Upper lobe of left lung (tissue), 6 donors: ENCODE measurements at regions not wholly inside any gene's neighbourhood (a gene's known extent, or its start where the extent isn't known, plus 50 kb on each side); places are given as distances from the start of the nearest gene placed in this dataset.

ENCODE experiments used
- ATAC-seq, 2 donors: fragments of 200-7000 bp; cut with Tn5 transposase; one replicate each; pipeline ENCODE4 v1.9.1; 2022; ENCODE audit warnings: mild to moderate bottlenecking in 2 of 2, moderate library complexity in 2 of 2; ENCODE audit not compliant: low FRiP score in 2 of 2
- DNase-seq, 2 donors: peaks; one replicate each; pipeline ENCODE4 v3.0.0-alpha.2; 2019 to 2020
- H3K27ac ChIP-seq, 4 donors: fragments of 200-600 bp; sonication (generic); one replicate each; pipeline ENCODE4 v1.5.1; 2016 to 2019
- H3K27me3 ChIP-seq, 4 donors: fragments of 200-600 bp; sonication (generic); one replicate each; pipeline ENCODE4 v1.5.1; 2017 to 2019
- H3K36me3 ChIP-seq, 4 donors: fragments of 200-600 bp; sonication (generic); one replicate each; pipeline ENCODE4 v1.5.1; 2016 to 2019
- H3K4me1 ChIP-seq, 4 donors: fragments of 200-600 bp; sonication (generic); one replicate each; pipeline ENCODE4 v1.5.1; 2018 to 2019
- H3K4me3 ChIP-seq, 4 donors: fragments of 200-600 bp; sonication (generic); one replicate each; pipeline ENCODE4 v1.5.1; 2017 to 2019; ENCODE audit warnings: mild to moderate bottlenecking in 2 of 4, moderate library complexity in 1 of 4
- H3K9me3 ChIP-seq, 4 donors: fragments of 200-600 bp; sonication (generic); one replicate each; pipeline ENCODE4 v1.5.1; 2018 to 2019
- CTCF ChIP-seq, 6 experiments: fragments of 450-650 bp in 4 of 6; fragments of 200-600 bp in 2 of 6; sonication (generic) in 2 of 6; IDR thresholded peaks; one replicate each; pipeline ENCODE4 v1.5.1; 2016 to 2019; ENCODE audit warnings: antibody characterized with exemption in 6 of 6
- EP300 ChIP-seq, 4 donors: sonication (generic); formaldehyde crosslinking; IDR thresholded peaks; one replicate each; pipeline ENCODE4 v1.5.1; 2017; ENCODE audit warnings: antibody characterized with exemption in 4 of 4, control low read depth in 2 of 4
- POLR2A ChIP-seq, 4 donors: fragments of 450-650 bp; IDR thresholded peaks; one replicate each; pipeline ENCODE4 v1.5.1; 2016 to 2017; ENCODE audit warnings: antibody characterized with exemption in 4 of 4, mild to moderate bottlenecking in 2 of 4
- POLR2AphosphoS5 ChIP-seq, 2 donors: sonication (generic); formaldehyde crosslinking; IDR thresholded peaks; one replicate each; pipeline ENCODE4 v1.5.1; 2017; ENCODE audit warnings: antibody characterized with exemption in 2 of 2
- WGBS, 2 donors: methylation state at CpG; one replicate each; pipeline ENCODE4 v1.1.5; 2017 to 2018; 5-methylcytosine and 5-hydroxymethylcytosine counted together
- donor health status: DM: no; HTN: no; CAD: no; lungs with moderate emphysema.
- donor health status: DM: no; HTN: yes; CAD: no; lungs with severe emphysema.

- Histone ChIP-seq H3K9me3 (no peaks in the 10 kb centered on the region), H3K36me3 (no peaks in the 10 kb centered on the region), H3K4me3 (no peak overlapping the region), H3K27ac (no peak overlapping the region), H3K27me3 (no peaks in the 10 kb centered on the region), H3K4me1 (no peaks in the 10 kb centered on the region)
- WGBS, 2 donors, result 81 to 82% methylated on average over 4 of the region's 4 CpGs
- no peak for DNase-seq
- no peak for ATAC-seq
- TF ChIP-seq CTCF (IDR thresholded peaks at IDR 0.05) (no peak), EP300 (IDR thresholded peaks at IDR 0.05) (no peak), POLR2AphosphoS5 (IDR thresholded peaks at IDR 0.05) (no peak), POLR2A (IDR thresholded peaks at IDR 0.05) (no peak)
Observed at GRCh38 chr6:93886416-93886815, 467.1 kb upstream of the EPHA7 start.

DNA sequence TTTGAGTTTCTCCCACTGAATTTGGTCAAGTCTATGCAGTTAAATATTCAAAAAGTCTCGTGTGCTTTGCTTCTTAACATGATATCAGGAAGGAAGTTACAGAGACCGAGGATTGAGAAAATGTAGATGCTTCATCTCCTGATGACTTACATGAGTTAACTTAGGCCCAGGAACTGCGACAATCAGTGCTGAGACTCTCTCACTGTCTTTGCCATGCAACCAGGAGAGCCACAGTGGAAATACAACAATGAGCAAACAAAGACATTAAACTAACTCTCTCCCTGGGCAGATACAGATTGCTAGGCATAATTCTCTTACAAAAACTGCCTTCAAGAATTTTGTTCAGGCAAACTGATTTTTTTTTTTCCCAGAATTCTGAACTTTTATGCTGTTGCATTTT is 440.6 kb upstream of the EPHA7 start:
- H3K27me3 ChIP-seq, result no peaks in the 10 kb centered on the region
- WGBS, 2 donors, result 57 to 65% methylated on average over 3 of the region's 3 CpGs
- H3K9me3 ChIP-seq, result no peaks in the 10 kb centered on the region
- TF ChIP-seq POLR2A (IDR thresholded peaks at IDR 0.05) (no peak), CTCF (IDR thresholded peaks at IDR 0.05) (no peak), EP300 (IDR thresholded peaks at IDR 0.05) (no peak), POLR2AphosphoS5 (IDR thresholded peaks at IDR 0.05) (no peak)
- H3K36me3 ChIP-seq, result no peaks in the 10 kb centered on the region
- ATAC-seq (no peak), DNase-seq (no peak)
- H3K4me1 ChIP-seq, result no peaks in the 10 kb centered on the region
- H3K4me3 ChIP-seq, result no peak overlapping the region
- no peak overlapping the region for H3K27ac ChIP-seq

DNA sequence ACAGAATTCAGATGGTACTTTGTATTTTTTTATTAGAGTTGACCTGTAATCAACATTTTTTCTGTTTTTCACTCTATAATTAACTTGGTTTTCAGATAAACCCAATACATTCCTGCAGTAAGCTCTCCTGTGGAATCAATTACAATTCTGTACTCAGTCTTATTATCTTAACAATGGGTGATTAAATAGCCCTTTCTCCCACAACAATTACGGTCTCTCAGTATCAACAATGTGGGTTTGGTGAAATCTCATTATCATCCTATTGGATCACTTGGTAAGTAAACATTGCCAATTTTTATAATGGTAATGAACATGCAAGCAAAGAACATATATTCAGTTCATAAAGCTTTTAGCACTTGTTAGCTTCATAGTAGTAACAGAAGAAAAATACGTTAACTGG is 438.9 kb upstream of the EPHA7 start:
- no peak for TF ChIP-seq POLR2A (IDR thresholded peaks at IDR 0.05)
- no peak for TF ChIP-seq CTCF (IDR thresholded peaks at IDR 0.05)
- no peak for TF ChIP-seq POLR2AphosphoS5 (IDR thresholded peaks at IDR 0.05)
- TF ChIP-seq EP300 (IDR thresholded peaks at IDR 0.05), result no peak
- Histone ChIP-seq H3K36me3 (no peaks in the 10 kb centered on the region), H3K4me1 (no peaks in the 10 kb centered on the region), H3K27ac (no peak overlapping the region), H3K4me3 (no peak overlapping the region), H3K27me3 (no peaks in the 10 kb centered on the region), H3K9me3 (no peaks in the 10 kb centered on the region)
- ATAC-seq, result no peak
- DNase-seq, result no peak
- 91 to 96% methylated on average over 2 of the region's 2 CpGs for WGBS, 2 donors

DNA sequence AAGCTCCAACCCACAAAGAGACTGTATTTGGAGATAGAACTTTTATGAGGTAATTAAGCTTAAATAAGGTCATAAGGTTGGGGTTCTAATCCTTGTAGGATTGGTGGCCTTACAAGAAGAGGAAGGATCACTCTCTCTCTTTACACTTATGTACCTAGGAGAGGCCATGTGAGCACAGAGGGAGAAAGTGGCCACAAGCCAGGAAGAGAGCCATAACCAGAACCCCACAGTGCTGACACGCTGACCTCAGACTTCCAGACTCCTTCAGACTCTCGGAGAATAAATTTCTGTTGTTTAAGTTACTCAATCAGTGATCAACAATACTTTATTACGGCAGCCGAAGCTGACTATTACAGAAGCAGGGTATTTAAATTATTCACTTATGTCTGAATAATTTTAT is 430.5 kb upstream of the EPHA7 start:
- H3K4me1 ChIP-seq, result no peaks in the 10 kb centered on the region
- H3K27ac ChIP-seq, result no peak overlapping the region
- H3K27me3 ChIP-seq, result no peaks in the 10 kb centered on the region
- TF ChIP-seq EP300 (IDR thresholded peaks at IDR 0.05), result no peak
- WGBS, 2 donors, result 66 to 67% methylated on average over 4 of the region's 4 CpGs
- H3K4me3 ChIP-seq, result no peak overlapping the region
- ATAC-seq (no peak), DNase-seq (no peak)
- H3K36me3 ChIP-seq, result no peaks in the 10 kb centered on the region
- H3K9me3 ChIP-seq, result no peaks in the 10 kb centered on the region

GRCh38 chr6:93848031-93848742 is 428.8 kb upstream of the EPHA7 start:
- DNase-seq (no peak), ATAC-seq (no peak)
- Histone ChIP-seq H3K4me3 (no peak overlapping the region), H3K9me3 (no peaks in the 10 kb centered on the region), H3K27me3 (no peaks in the 10 kb centered on the region), H3K4me1 (no peaks in the 10 kb centered on the region), H3K27ac (no peak overlapping the region), H3K36me3 (no peaks in the 10 kb centered on the region)
- no peak for TF ChIP-seq EP300 (IDR thresholded peaks at IDR 0.05)
- no peak for TF ChIP-seq POLR2AphosphoS5 (IDR thresholded peaks at IDR 0.05)
- no peak for TF ChIP-seq CTCF (IDR thresholded peaks at IDR 0.05)
- TF ChIP-seq POLR2A (IDR thresholded peaks at IDR 0.05), result no peak
- WGBS, 2 donors, result 55 to 59% methylated on average over 5 of the region's 5 CpGs
